Neuronal stem cell (in vitro differentiated cells): ENCODE measurements at regions not wholly inside any gene's neighbourhood (a gene's known extent, or its start where the extent isn't known, plus 50 kb on each side); places are given as distances from the start of the nearest gene placed in this dataset.

ENCODE experiments used
- DNase-seq: peaks from one replicate; pipeline ENCODE4 v3.0.0-alpha.2; 2013; ENCODE audit warnings: low spot score
- H2AFZ ChIP-seq: one replicate; pipeline ENCODE4 v1.6.1; 2013; ENCODE audit warnings: mild to moderate bottlenecking, low read length, inconsistent platforms
- H2AK5ac ChIP-seq: 2 replicates; pipeline ENCODE4 v1.6.1; 2013; ENCODE audit warnings: low read depth, mild to moderate bottlenecking, inconsistent platforms, low read length, moderate library complexity, mixed read lengths
- H2BK120ac ChIP-seq: 2 replicates; pipeline ENCODE4 v1.6.1; 2013; ENCODE audit warnings: low read depth, mild to moderate bottlenecking, inconsistent platforms, low read length, moderate library complexity, mixed read lengths
- H2BK12ac ChIP-seq: one replicate; pipeline ENCODE4 v1.6.1; 2013; ENCODE audit warnings: low read length, inconsistent platforms
- H2BK15ac ChIP-seq: 2 replicates; pipeline ENCODE4 v1.6.1; 2013; ENCODE audit warnings: mild to moderate bottlenecking, low read length, inconsistent platforms, mixed read lengths
- H2BK5ac ChIP-seq: one replicate; pipeline ENCODE4 v1.6.1; 2013; ENCODE audit warnings: inconsistent platforms, mild to moderate bottlenecking, low read length, moderate library complexity
- H3K14ac ChIP-seq: one replicate; pipeline ENCODE4 v1.6.1; 2013; ENCODE audit warnings: low read length, inconsistent platforms
- H3K18ac ChIP-seq: 2 replicates; pipeline ENCODE4 v1.6.1; 2013; ENCODE audit warnings: low read length, inconsistent platforms
- H3K23ac ChIP-seq: 2 replicates; pipeline ENCODE4 v1.6.1; 2013; ENCODE audit warnings: low read depth, mild to moderate bottlenecking, mixed read lengths, low read length, inconsistent platforms; ENCODE audit not compliant: poor library complexity
- H3K27ac ChIP-seq: replicated peaks from 3 replicates; pipeline ENCODE4 v1.5.1; 2013; ENCODE audit warnings: low read length, inconsistent platforms
- H3K27me3 ChIP-seq, 3 experiments: 2 replicates each; pipeline ENCODE4 v1.6.1; 2013; ENCODE audit warnings: low read length in 3 of 3, mild to moderate bottlenecking in 2 of 3, inconsistent platforms in 1 of 3, low read depth in 1 of 3, mixed read lengths in 1 of 3, moderate library complexity in 1 of 3; ENCODE audit not compliant: control insufficient read depth in 3 of 3, insufficient read depth in 3 of 3
- H3K36me3 ChIP-seq, 2 donors: replicated peaks in 1 of 2; 2 replicates each; pipeline ENCODE4 v1.6.1; 2013; ENCODE audit warnings: low read length in 2 of 2; ENCODE audit not compliant: control insufficient read depth in 2 of 2, insufficient read depth in 2 of 2
- H3K4ac ChIP-seq: 2 replicates; pipeline ENCODE4 v1.6.1; 2013; ENCODE audit warnings: inconsistent platforms, mild to moderate bottlenecking, low read length, moderate library complexity
- H3K4me1 ChIP-seq, 2 donors: 1 replicate in 1 of 2; 2 replicates in 1 of 2; pipeline ENCODE4 v1.6.1; 2013; ENCODE audit warnings: low read length in 2 of 2, low read depth in 1 of 2; ENCODE audit not compliant: control insufficient read depth in 2 of 2, insufficient read depth in 1 of 2
- H3K4me2 ChIP-seq: one replicate; pipeline ENCODE4 v1.6.1; 2013; ENCODE audit warnings: mild to moderate bottlenecking, low read length, inconsistent platforms; ENCODE audit not compliant: insufficient read depth, poor library complexity, severe bottlenecking
- H3K4me3 ChIP-seq, 2 donors: 2 replicates each; pipeline ENCODE4 v1.5.1; 2013; ENCODE audit warnings: low read length in 2 of 2, mild to moderate bottlenecking in 2 of 2, inconsistent platforms in 1 of 2, moderate library complexity in 1 of 2
- H3K79me1 ChIP-seq: one replicate; pipeline ENCODE4 v1.6.1; 2013; ENCODE audit warnings: low read depth, mild to moderate bottlenecking, inconsistent platforms, low read length, moderate library complexity
- H3K9ac ChIP-seq: one replicate; pipeline ENCODE4 v1.6.1; 2013; ENCODE audit warnings: mild to moderate bottlenecking, low read depth, low read length, inconsistent platforms; ENCODE audit not compliant: poor library complexity
- H3K9me3 ChIP-seq, 2 donors: replicated peaks in 1 of 2; 2 replicates each; pipeline versions ENCODE3 to v1.6.1; 2013; ENCODE audit warnings: low read length in 2 of 2, mild to moderate bottlenecking in 2 of 2, inconsistent platforms in 1 of 2, low read depth in 1 of 2, mixed read lengths in 1 of 2, moderate library complexity in 1 of 2; ENCODE audit not compliant: control insufficient read depth in 2 of 2, insufficient read depth in 1 of 2
- H4K8ac ChIP-seq: one replicate; pipeline ENCODE4 v1.6.1; 2013; ENCODE audit warnings: low read depth, mild to moderate bottlenecking, inconsistent platforms, low read length, moderate library complexity
- H4K91ac ChIP-seq: one replicate; pipeline ENCODE4 v1.6.1; 2013; ENCODE audit warnings: low read length, low read depth, mild to moderate bottlenecking, inconsistent platforms; ENCODE audit not compliant: poor library complexity
- WGBS, 2 donors: extraction: QIAGEN DNeasy Blood & Tissue Kit; methylation state at CpG; one replicate each; pipeline ENCODE4 v1.1.7; 2013; ENCODE audit warnings: missing lambda C conversion rate in 2 of 2, mixed read lengths in 1 of 2; ENCODE audit not compliant: insufficient read length in 2 of 2, insufficient replicate concordance in 1 of 2; ENCODE audit errors: extremely low coverage in 2 of 2; 5-methylcytosine and 5-hydroxymethylcytosine counted together

DNA sequence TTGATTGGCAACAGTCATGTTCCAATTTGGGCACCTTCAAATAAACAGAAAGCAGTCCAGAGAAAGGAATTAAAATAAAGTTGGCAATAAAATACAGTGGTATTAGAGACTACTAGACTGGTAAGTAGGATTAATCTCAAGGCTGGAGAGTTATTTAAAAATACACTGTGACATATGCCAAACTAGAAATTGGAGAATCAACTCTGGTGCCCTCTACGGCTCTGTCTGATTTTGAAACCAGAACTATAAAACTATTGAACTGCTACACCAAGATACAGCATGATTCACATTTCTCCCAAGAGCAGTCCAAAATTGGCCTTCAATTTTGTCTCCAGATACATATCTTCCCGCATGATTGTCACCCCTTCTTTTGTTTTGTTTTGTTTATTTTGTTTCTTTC is 78.7 kb upstream of the FAM47B start:
- H3K4ac ChIP-seq, result no peak overlapping the region
- H4K8ac ChIP-seq, result no peak overlapping the region
- WGBS, 2 donors, result no CpG with 5 or more reads among the region's 2 CpGs

DNA sequence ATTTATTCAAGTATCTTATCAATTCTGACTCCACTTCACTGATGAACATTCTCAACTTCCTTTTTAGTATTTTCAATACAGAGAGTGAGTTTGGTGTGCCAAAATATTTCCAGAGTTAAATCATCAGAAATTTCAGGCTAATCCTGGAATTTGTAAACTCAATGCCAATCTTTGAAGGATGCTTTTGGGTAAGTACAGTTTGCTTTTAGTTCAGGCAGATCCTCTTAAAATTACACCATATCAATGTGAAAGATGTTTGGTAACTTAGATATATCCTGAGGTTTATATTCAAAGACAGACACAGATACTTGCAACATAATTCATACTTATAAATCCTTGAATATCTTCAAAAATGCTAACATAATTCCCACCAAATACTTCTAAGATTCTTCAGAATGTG is 76.0 kb upstream of the FAM47B start:
- H4K8ac ChIP-seq, result no peak overlapping the region
- H2BK5ac ChIP-seq, result no peak overlapping the region
- H3K18ac ChIP-seq, result no peak overlapping the region
- no peaks in the 10 kb centered on the region for H3K79me1 ChIP-seq
- no peak overlapping the region for H3K4me3 ChIP-seq
- no peaks in the 10 kb centered on the region for H3K4me1 ChIP-seq
- H2AK5ac ChIP-seq, result no peak overlapping the region
- H4K91ac ChIP-seq, result no peak overlapping the region
- H3K23ac ChIP-seq, result no peak overlapping the region
- DNase-seq, result no peak
- no peak overlapping the region for H2BK15ac ChIP-seq
- H2BK120ac ChIP-seq, result no peak overlapping the region
- no peaks in the 10 kb centered on the region for H3K9me3 ChIP-seq
- no peak overlapping the region for H3K14ac ChIP-seq
- H3K4ac ChIP-seq, result no peak overlapping the region
- no peak overlapping the region for H2BK12ac ChIP-seq
- no peak overlapping the region for H3K4me2 ChIP-seq
- H2AFZ ChIP-seq, result no peak overlapping the region
- no peaks in the 10 kb centered on the region for H3K27me3 ChIP-seq
- no peak overlapping the region for H3K9ac ChIP-seq
- H3K27ac ChIP-seq, result no peak overlapping the region
- H3K36me3 ChIP-seq, result no peaks in the 10 kb centered on the region

More for the DNA sequence above, 78.7 kb upstream of the FAM47B start:
- no peaks in the 10 kb centered on the region for H3K27me3 ChIP-seq
- H2BK5ac ChIP-seq, result no peak overlapping the region
- no peaks in the 10 kb centered on the region for H3K36me3 ChIP-seq
- no peak overlapping the region for H3K18ac ChIP-seq
- no peak overlapping the region for H3K4me2 ChIP-seq
- no peak overlapping the region for H4K91ac ChIP-seq
- no peak overlapping the region for H3K14ac ChIP-seq
- no peak overlapping the region for H3K9ac ChIP-seq
- no peak overlapping the region for H3K27ac ChIP-seq
- no peak for DNase-seq
- no peaks in the 10 kb centered on the region for H3K79me1 ChIP-seq
- H3K9me3 ChIP-seq, result no peaks in the 10 kb centered on the region
- H2AK5ac ChIP-seq, result no peak overlapping the region
- H2BK120ac ChIP-seq, result no peak overlapping the region
- H3K4me3 ChIP-seq, result no peak overlapping the region
- no peak overlapping the region for H2BK12ac ChIP-seq
- no peaks in the 10 kb centered on the region for H3K4me1 ChIP-seq
- no peak overlapping the region for H2AFZ ChIP-seq
- H3K23ac ChIP-seq, result no peak overlapping the region
- H2BK15ac ChIP-seq, result no peak overlapping the region

DNA sequence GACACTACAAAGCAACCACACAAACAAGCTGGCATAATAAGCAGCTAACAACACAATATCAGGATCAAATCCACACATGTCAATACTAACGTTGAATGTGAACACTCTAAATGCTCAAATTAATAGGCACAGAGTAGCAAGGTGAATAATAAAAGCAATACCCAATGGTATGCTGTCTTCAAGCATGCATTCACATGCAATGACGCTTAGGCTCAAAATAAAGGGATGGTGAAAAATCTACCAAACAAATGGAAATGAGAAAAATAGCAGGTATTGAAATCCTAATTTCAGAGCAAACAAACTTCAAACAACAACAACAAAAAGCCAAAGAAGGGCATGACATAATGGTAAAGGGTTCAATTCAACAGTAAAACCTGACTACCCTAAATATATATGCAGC is 74.0 kb upstream of the FAM47B start:
- Histone ChIP-seq H3K4me2 (no peak overlapping the region), H2BK120ac (no peak overlapping the region), H3K79me1 (no peaks in the 10 kb centered on the region), H3K4me3 (no peak overlapping the region), H3K36me3 (no peaks in the 10 kb centered on the region), H2BK15ac (no peak overlapping the region), H3K9me3 (no peaks in the 10 kb centered on the region), H2AFZ (no peak overlapping the region), H2AK5ac (no peak overlapping the region), H4K91ac (no peak overlapping the region), H3K9ac (no peak overlapping the region), H3K4ac (no peak overlapping the region), H2BK5ac (no peak overlapping the region), H3K14ac (no peak overlapping the region), H3K27me3 (no peaks in the 10 kb centered on the region), H2BK12ac (no peak overlapping the region), H3K27ac (no peak overlapping the region), H3K18ac (no peak overlapping the region), H3K4me1 (no peaks in the 10 kb centered on the region), H3K23ac (no peak overlapping the region), H4K8ac (no peak overlapping the region)
- WGBS, 2 donors, result no CpG with 5 or more reads among the region's 2 CpGs
- DNase-seq, result no peak

DNA sequence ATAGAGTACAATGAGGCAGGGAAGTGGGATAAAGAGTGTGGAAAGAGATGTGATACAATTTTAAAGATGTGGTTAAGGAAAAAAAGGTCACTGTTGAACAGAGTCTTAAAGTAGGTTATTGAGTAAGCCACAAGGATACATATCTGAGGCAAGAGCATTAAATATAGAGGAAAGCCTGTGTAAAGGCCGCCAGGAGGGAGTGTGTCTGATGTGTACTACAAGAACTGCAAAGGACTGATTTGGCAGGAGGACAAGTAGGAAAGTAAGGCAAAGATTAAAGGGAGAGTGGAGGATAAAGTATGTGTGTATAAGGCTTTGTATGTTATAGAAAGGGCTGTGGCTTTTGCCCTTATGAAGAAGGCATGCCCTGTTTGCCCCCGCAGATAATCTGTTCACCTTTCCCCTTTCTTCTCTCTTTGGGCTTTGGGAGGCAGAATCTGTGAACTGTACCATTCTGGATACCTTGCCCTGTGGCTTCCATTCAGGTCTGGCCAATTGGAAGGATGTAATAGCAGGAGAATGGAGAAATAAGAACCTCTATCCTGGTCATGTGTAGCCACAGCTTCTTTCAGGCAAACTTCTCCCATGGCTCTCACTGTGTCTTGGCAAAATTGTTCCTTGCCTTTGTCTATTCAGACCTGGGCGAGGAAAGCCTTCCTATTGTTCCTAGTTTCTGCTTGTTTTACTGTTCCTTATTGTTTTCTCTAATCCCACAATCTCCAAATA is 68.9 kb upstream of the FAM47B start:
- no peak overlapping the region for H2AK5ac ChIP-seq
- no peak overlapping the region for H3K14ac ChIP-seq
- H3K4me2 ChIP-seq, result peak overlapping the region; percentile 18
- H3K23ac ChIP-seq, result no peak overlapping the region
- H3K27ac ChIP-seq, result no peak overlapping the region
- no peak overlapping the region for H4K8ac ChIP-seq
- H3K18ac ChIP-seq, result no peak overlapping the region
- no peaks in the 10 kb centered on the region for H3K36me3 ChIP-seq
- H3K4me1 ChIP-seq, result no peaks in the 10 kb centered on the region
- no peak overlapping the region for H2BK12ac ChIP-seq
- H3K27me3 ChIP-seq, result no peaks in the 10 kb centered on the region
- no peak for DNase-seq
- no peak overlapping the region for H3K4me3 ChIP-seq
- H2BK120ac ChIP-seq, result no peak overlapping the region
- no peak overlapping the region for H2BK5ac ChIP-seq
- H3K4ac ChIP-seq, result no peak overlapping the region
- H2BK15ac ChIP-seq, result no peak overlapping the region
- no peaks in the 10 kb centered on the region for H3K9me3 ChIP-seq
- no peak overlapping the region for H4K91ac ChIP-seq
- WGBS, 2 donors, result no CpG with 5 or more reads among the region's 3 CpGs
- H3K79me1 ChIP-seq, result no peaks in the 10 kb centered on the region
- no peak overlapping the region for H2AFZ ChIP-seq
- no peak overlapping the region for H3K9ac ChIP-seq
